Mesothelial cell of epicardium (in vitro differentiated cells): ENCODE measurements at regions not wholly inside any gene's neighbourhood (a gene's known extent, or its start where the extent isn't known, plus 50 kb on each side); places are given as distances from the start of the nearest gene placed in this dataset.
"Not testable (repeated sequence)": the region's sequence is repeated elsewhere in the genome, so short reads cannot be mapped to it uniquely, and the experiment has no call there.

ENCODE experiments used
- DNase-seq, 2 experiments: peaks; one replicate each; pipeline ENCODE4 v3.0.0; 2021; ENCODE audit warnings: low spot score in 2 of 2; ENCODE audit not compliant: unreplicated experiment in 2 of 2
- H3K27ac Mint-ChIP-seq: 2 replicates; pipeline ENCODE4 v1.8.0; 2021; ENCODE audit warnings: mixed read lengths
- H3K27me3 Mint-ChIP-seq: 2 replicates; pipeline ENCODE4 v1.8.0; 2021; ENCODE audit warnings: low read depth, mixed read lengths
- H3K36me3 Mint-ChIP-seq: 2 replicates; pipeline ENCODE4 v1.8.0; 2021; ENCODE audit warnings: mixed read lengths
- H3K4me1 Mint-ChIP-seq: 2 replicates; pipeline ENCODE4 v1.8.0; 2021; ENCODE audit warnings: mixed read lengths
- H3K4me3 Mint-ChIP-seq: 2 replicates; pipeline ENCODE4 v1.8.0; 2021; ENCODE audit warnings: mild to moderate bottlenecking, moderate library complexity, mixed read lengths
- H3K9me3 Mint-ChIP-seq: 2 replicates; pipeline ENCODE4 v1.8.0; 2021; ENCODE audit warnings: mixed read lengths
- TF ChIP-seq, protein P1 (sequence below): fragments of 200-600 bp; sonication (generic); IDR thresholded peaks from one replicate; pipeline ENCODE4 v1.5.0; 2021; ENCODE audit warnings: antibody characterized with exemption; ENCODE audit not compliant: unreplicated experiment

DNA sequence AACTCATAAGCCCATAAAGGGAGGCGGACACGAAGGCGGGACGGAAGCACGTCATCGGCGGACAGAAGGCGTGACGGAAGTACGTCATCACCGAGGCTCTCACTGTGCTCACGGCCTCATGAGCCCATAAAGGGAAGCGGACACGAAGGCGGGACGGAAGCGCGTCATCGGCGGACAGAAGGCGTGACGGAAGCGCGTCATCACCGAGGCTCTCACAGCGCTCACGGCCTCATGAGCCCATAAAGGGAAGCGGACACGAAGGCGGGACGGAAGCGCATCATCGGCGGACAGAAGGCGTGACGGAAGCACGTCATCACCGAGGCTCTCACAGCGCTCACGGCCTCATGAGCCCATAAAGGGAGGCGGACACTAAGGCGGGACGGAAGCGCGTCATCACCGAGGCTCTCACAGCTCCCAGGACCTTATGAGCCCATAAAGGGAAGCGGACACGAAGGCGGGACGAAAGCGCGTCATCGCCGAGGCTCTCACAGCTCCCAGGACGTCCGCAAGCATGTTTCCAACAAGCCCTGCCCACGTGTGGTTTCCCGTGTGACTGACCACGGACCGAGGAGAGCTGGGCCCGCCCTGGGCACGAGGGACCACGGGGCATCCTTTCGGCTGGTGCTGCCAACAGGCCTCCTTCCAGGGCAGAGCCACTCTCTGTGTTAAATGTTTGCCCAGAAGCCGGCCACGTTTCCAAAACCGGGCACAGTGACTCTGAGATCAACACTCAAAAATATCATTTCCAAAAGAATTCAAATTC, 182.7 kb upstream of the SALL3 start:
- Mint-ChIP-seq H3K4me3 (no peak overlapping the region), H3K9me3 (no peaks in the 10 kb centered on the region), H3K27ac (no peak overlapping the region), H3K27me3 (peaks cover 29% of the 10 kb centered on the region), H3K4me1 (no peaks in the 10 kb centered on the region), H3K36me3 (no peaks in the 10 kb centered on the region)
- TF ChIP-seq, protein P1, sequence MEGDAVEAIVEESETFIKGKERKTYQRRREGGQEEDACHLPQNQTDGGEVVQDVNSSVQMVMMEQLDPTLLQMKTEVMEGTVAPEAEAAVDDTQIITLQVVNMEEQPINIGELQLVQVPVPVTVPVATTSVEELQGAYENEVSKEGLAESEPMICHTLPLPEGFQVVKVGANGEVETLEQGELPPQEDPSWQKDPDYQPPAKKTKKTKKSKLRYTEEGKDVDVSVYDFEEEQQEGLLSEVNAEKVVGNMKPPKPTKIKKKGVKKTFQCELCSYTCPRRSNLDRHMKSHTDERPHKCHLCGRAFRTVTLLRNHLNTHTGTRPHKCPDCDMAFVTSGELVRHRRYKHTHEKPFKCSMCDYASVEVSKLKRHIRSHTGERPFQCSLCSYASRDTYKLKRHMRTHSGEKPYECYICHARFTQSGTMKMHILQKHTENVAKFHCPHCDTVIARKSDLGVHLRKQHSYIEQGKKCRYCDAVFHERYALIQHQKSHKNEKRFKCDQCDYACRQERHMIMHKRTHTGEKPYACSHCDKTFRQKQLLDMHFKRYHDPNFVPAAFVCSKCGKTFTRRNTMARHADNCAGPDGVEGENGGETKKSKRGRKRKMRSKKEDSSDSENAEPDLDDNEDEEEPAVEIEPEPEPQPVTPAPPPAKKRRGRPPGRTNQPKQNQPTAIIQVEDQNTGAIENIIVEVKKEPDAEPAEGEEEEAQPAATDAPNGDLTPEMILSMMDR: no peak
- no peak for DNase-seq

DNA sequence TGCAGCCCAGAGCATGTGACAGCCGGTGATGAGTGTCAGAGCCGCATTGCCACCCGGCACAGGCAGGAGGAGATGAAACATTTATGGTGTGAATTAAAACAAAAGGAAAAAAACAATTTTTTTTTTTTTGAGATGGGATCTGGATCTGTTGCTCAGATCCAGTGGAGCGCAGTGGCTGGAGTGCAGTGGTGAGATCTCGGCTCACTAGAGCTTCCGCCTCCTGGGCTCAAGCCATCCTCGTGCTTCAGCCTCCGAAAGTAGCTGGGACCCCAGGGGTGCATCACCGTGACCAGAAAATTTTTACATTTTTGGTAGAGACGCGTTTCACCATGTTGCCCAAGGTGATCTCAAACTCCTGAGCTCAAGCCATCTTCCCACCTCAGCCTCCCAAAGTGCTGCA, 182.1 kb upstream of the SALL3 start:
- Mint-ChIP-seq H3K36me3 (no peaks in the 10 kb centered on the region), H3K27me3 (peaks cover 30% of the 10 kb centered on the region), H3K27ac (no peak overlapping the region), H3K9me3 (no peaks in the 10 kb centered on the region), H3K4me1 (no peaks in the 10 kb centered on the region), H3K4me3 (no peak overlapping the region)
- DNase-seq: no peak
- TF ChIP-seq, protein P1: no peak

DNA sequence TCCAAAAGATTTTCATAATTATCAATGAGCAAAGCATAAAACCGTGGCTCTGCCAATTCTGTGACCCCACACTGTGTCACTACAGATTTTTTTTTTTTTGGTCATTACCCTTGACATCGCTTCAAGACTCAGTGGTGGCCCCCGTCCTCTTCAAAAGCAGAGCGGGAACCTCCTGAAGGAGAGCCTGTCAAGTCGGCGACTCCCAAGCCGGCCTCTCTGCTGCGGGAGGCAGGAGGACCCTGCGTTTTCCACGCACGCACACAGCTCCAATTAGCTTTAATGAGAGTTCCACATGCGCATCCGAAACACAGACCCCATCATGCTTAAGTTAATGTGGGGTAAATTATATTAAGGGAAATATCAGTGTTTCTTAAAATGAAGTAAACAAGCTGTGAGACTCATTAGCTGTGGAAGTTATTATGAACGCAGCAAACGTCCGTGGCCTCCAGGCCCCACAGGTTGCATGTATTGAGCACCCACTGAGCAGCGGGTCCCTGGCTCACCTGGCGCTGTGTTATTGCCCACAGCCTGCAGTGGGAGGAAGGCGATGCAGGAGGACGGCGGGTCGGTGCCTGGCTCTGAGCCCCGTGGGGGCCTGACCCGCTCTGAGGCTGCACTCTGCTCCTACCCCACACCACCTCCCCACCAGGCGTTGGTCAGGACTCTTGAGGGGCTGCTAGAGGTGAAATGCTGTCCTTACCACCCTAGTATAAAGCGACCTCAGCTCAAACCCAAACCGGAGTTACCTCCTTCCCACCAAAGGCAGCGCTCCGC, 181.0 kb upstream of the SALL3 start:
- H3K4me3 Mint-ChIP-seq: no peak overlapping the region
- H3K36me3 Mint-ChIP-seq: no peaks in the 10 kb centered on the region
- H3K9me3 Mint-ChIP-seq: no peaks in the 10 kb centered on the region
- DNase-seq: no peak
- TF ChIP-seq, protein P1: no peak
- H3K27ac Mint-ChIP-seq: no peak overlapping the region
- H3K27me3 Mint-ChIP-seq: peaks cover 25% of the 10 kb centered on the region
- no peaks in the 10 kb centered on the region for H3K4me1 Mint-ChIP-seq

DNA sequence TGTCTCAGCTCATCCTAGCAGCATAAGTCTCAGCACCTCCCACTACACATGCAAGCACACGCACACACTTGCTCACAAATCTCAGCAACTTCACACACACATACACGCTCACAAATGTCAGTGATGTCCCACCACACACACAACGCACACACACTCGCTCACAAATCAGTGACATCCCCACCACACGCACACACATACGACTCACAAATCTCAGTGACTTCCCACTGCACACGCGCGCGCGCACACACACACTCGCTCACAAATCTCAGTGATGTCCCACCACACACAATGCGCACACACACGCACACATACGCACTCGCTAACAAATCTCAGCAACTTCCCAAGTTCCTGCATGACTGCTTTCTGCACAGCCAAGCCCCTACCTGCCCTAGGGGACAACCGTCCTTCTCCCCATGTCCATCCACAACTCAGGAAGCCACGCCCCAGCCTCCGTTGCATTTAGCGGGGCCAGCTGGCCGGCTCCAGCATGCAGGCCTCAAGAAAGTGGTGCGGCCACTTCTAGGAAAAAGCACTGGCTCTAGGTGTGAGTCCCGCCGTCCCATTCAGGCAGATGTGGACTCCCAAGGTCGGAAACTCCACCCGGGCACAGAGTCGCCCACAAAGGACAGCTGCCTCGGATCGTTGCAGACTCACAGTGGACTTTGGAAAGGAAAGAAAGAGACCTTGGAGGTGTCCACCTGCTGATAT, 180.1 kb upstream of the SALL3 start:
- no peaks in the 10 kb centered on the region for H3K9me3 Mint-ChIP-seq

DNA sequence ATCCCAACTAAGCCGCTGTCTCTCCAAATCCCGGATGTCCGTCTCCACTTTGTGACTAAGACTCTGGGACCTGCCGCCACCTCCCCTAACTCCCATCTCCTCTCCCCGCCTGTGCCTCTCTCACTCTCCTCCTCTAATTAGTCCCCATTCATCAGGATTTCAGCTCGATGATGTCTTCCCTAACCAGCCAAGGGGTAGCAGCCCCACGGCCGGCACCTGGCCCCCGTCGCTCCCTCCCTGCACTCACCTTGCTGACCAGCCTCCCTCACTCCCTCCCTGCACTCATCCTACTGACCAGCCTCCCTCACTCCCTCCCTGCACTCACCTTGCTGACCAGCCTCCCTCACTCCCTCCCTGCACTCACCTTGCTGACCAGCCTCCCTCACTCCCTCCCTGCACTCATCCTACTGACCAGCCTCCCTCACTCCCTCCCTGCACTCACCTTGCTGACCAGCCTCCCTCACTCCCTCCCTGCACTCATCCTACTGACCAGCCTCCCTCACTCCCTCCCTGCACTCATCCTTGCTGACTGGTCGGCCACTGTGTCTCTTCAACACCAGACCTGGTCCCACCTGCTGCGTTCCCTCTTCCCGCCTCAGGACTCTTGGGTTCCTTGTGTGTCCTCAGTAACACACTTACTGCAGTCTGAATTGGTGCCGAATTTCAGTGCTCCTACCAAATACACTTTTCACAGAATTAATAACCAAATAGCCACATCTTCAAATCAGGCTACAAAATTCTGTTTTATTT, 179.3 kb upstream of the SALL3 start:
- H3K27me3 Mint-ChIP-seq: peaks cover 25% of the 10 kb centered on the region
- not testable (repeated sequence) for DNase-seq, H3K4me1 Mint-ChIP-seq, H3K4me3 Mint-ChIP-seq, H3K27ac Mint-ChIP-seq, H3K36me3 Mint-ChIP-seq, H3K9me3 Mint-ChIP-seq

More for the DNA sequence above, 180.1 kb upstream of the SALL3 start:
- Mint-ChIP-seq H3K27me3 (peaks cover 25% of the 10 kb centered on the region), H3K27ac (no peak overlapping the region), H3K4me1 (no peaks in the 10 kb centered on the region), H3K36me3 (no peaks in the 10 kb centered on the region), H3K4me3 (no peak overlapping the region)
- TF ChIP-seq, protein P1: no peak
- DNase-seq: no peak
